ENCODE measurements at regions not wholly inside any gene's neighbourhood (a gene's known extent, or its start where the extent isn't known, plus 50 kb on each side); places are given as distances from the start of the nearest gene placed in this dataset.

GRCh38 chr6:82833481-82833880 lies 232.2 kb downstream of the UBE3D start:
- no peak for DNase-seq (ENCODE audit: low read depth)
- no peak for TF ChIP-seq CTCF (IDR thresholded peaks at IDR 0.05; ENCODE audit: insufficient read depth, low read length)
- no peak overlapping the region for H3K4me3 ChIP-seq (ENCODE audit: low read depth, low read length)

GRCh38 chr6:82836022-82836575 lies 229.5 kb downstream of the UBE3D start:
- no peak overlapping the region for H3K4me3 ChIP-seq (ENCODE audit: low read depth, low read length)
- TF ChIP-seq CTCF (IDR thresholded peaks at IDR 0.05; ENCODE audit: insufficient read depth, low read length), result no peak
- DNase-seq (ENCODE audit: low read depth), result no peak

- DNase-seq (ENCODE audit: low read depth), result no peak
- H3K4me3 ChIP-seq (ENCODE audit: low read depth, low read length), result no peak overlapping the region
These were observed 225.1 kb downstream of the UBE3D start for GRCh38 chr6:82840571-82840970.

GRCh38 chr6:82841309-82841708 lies 224.3 kb downstream of the UBE3D start:
- DNase-seq (ENCODE audit: low read depth), result no peak
- no peak overlapping the region for H3K4me3 ChIP-seq (ENCODE audit: low read depth, low read length)
- no peak for TF ChIP-seq CTCF (IDR thresholded peaks at IDR 0.05; ENCODE audit: insufficient read depth, low read length)

More at GRCh38 chr6:82840571-82840970, 225.1 kb downstream of the UBE3D start:
- no peak for TF ChIP-seq CTCF (IDR thresholded peaks at IDR 0.05; ENCODE audit: insufficient read depth, low read length)
